NCI-H2029 (cell line): ENCODE measurements at regions not wholly inside any gene's neighbourhood (a gene's known extent, or its start where the extent isn't known, plus 50 kb on each side); places are given as distances from the start of the nearest gene placed in this dataset.

Experiments
- DNase-seq: peaks from one replicate; lab custom pipeline; 2025; lab: John Stamatoyannopoulos, UW

DNA sequence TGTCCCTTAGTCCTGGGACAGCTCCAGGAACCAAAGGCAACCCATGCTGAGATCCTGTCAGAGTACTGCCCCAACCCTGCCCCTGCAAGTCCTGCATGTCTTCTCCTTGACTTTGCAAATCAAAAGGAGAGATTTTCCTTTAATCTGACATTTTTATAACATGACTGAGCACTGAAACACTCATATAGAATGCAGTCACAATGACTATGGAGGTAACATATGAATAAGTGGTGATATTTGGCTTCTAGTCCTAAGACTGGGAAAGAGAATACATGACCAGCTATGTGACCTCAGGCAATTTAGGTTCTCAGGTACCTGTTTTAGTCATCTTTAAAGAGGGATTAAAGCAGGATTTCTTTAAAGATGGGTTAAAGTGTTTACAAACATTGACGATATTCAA is 941.6 kb upstream of the CDH8 start:
- no peak for DNase-seq

DNA sequence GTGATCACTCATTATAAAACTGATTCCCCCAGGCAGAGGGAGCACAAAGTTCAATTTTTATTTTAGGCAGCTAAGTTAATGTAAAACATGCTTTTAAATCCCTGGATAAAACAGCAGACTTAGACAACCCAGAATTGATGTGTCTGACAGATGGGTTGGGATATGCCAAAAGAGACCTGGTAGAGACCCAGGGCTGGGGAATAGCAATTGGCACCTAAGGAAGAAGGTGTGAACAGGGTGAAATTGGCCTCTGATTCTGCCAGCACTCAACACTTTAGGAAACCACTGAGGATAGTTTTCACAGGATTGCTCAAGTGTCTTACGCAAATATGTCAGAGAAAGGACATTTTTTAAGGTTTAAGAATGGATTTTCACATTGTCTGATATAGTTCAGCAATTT is 938.2 kb upstream of the CDH8 start:
- DNase-seq: no peak

DNA sequence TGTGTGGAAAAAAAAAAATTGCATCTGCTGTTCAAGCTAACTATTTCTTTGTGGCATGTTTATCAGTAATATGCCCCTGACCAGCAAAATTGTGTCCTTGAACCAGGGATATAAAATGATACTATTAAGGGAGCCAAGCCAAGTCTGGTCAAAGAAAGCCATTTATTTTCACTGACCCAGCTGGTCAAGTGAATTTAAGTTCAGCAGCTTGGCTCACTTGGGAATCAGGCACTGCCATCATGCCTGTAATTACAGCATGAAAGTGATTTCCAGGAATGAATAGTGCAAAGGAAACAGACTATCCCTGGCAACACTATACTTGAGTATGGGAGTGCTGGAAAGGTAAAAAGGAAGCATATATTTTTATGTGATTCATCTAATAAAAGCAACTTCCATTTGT is 934.6 kb upstream of the CDH8 start:
- no peak for DNase-seq

DNA sequence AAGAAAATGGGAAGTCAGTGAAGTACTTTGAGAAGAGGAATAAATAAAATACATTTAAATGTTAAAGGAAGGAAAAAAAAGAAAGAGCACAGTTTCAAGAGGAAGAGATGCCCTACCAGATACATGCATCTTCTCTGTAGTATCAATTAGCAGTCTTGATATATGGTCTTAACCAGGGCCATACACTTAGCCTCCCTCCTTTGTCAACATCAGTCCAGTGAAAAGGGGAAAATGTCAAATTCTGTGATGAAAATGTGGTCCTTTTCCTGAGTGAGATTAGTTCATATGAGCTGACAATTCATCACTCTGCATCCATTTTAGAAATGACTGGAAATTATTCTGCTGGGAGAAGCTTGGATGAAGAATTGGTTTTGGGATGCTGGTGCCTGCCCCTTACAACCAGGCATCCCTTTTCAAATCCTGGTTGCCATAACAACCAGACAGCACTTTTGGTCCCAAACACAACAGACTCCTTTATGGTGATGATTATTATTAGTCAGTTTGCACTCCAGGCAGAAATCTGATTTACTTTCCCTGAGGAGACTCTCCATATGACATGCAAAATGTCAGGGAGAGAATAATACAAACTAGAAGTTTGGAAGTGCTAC is 933.6 kb upstream of the CDH8 start:
- DNase-seq: no peak

DNA sequence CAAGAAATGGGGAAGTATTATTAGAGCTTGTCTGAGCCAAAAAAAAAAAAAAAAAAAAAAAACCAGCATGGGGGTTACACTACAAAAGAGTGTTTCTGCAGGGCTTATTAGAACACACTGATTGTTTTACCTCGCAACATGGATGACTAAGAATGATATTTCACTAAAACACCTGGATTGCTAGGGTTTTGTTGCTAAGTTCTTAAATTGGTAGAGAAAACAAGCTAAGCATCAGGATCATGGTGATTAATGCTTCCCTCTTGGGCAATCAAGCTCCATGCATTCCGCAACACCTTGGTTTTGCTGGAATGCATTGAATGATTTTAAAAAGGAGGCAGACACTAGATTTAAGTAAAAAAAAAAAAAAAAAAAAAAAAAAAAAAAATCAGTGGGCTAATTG is 931.4 kb upstream of the CDH8 start:
- DNase-seq: no peak

DNA sequence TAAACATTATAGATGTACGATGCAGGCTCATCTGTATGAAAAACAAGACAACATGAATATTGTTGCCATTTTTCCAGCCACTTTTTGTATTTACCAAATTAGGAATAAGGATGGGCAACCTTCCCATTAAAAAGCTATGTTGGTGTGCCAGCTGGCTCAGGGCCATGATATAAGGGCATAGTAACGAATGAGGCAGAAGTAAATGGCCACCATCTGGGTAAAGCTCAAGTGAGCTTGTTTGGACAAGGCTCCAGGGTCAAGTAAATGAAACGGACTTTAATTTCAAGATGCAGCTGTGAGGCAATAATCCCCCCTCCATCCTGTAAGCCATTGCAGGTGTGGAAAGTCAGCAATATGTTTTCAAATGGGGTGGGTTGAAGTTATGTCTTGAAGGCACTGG is 930.9 kb upstream of the CDH8 start:
- DNase-seq: peak; percentile 2

DNA sequence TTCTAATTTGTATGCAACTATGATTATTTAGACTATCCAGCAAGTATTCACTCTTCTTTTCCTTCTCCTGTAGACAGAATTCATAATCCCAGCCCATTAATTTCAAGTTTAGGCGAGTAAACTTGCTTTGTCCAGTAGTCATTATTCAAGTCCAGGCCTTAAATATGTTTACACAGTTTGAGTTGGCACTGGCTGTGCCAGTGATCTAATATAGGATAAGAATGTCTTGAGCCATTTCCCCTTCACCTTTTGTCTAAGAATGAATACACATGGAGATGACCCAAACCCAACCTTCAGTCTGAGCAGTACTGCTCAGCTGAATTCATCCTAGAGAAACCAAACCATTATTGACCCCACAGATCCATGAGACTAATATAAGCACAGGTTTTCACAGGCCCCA is 930.4 kb upstream of the CDH8 start:
- no peak for DNase-seq

DNA sequence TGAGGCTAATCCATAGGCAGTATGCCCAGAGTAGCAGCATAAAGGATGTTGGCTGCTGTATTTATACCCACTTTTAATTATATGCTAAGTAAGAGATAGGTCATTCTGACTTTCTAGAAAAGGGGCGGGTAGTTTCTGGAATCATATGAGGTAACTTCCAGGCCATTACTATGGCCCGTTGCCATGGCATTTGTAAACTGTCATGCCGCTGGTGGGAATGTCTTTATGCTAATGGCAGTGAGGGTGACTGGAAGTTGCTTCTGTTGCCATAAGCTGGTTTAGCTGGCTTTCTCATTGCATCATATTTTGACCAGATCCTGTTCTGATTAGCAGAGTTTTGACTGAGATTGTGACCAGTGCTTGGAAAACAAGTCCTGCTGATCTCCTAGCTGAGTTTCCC is 929.6 kb upstream of the CDH8 start:
- no peak for DNase-seq

DNA sequence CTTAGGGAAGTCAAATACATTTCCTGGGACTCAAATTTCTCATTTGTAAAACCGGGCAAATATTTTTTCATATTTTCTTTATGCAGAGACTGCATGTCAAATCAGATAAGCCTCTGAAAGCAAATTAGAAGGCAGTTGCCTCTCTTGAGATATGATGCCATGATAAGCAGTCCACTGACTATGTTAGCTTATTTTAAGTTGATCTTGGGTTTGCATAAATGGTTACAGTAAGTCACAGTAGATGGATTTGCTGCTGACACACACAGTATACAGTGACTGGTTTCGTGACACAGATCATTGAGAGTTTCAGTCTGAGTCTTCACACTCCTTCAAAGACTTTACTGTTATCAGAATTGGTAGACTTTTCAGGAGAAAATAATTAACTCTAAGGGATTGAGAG is 927.6 kb upstream of the CDH8 start:
- no peak for DNase-seq

DNA sequence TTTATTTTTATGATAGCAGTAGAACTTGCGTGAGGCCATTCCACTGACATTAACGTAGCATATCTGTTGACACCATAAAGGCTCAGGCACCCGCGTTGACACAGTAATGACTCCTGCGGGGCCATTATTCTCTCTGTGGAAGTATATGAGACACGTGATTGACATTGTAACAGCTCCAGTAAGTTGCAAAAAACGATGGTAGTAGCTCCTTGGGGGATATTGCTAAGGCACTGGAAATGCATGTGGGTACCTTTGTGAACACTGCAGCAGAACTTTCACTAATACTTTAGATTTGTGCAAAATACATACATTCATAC is 918.8 kb upstream of the CDH8 start:
- DNase-seq: no peak

DNA sequence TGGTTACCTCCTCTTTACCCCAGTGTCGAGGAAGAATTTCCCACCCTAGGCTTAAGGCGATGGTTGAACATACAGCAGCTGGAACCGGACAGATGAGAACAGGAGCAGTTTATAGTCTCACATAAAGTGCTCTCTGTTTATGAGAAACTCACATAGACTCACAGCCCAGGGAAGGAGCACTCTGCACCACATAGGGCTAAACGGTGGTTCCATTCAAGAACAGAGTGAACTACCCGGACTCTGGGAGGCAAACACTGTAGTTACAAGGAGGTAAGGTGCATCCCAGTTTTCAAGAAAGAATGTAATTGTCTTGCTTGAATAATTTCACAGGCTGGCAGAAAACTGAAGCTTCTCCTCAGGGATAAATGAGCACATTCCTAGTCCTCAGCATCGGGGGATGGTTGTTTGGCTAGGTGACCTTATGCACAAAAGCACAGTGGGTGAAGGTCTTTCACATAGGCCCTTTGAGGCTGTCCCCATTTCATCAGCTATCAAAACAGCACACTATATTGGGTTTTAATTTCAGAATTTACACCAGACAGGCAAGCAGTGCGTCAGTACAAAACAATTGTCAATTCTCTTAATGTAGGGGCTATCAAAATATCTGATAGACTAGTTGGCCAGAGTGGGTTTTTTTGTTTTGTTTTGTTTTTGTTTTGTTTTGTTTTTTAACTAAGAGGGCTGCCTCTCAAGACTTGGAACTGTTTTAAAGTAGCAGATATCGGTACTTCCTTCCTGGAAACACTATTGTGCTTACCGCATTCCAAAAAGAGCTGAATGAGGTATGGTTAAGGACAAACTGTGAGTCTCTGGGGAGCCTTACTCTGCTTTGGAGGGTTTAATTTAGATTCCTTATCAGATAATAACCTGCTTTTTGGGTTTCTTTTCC is 918.1 kb upstream of the CDH8 start:
- DNase-seq: no peak

DNA sequence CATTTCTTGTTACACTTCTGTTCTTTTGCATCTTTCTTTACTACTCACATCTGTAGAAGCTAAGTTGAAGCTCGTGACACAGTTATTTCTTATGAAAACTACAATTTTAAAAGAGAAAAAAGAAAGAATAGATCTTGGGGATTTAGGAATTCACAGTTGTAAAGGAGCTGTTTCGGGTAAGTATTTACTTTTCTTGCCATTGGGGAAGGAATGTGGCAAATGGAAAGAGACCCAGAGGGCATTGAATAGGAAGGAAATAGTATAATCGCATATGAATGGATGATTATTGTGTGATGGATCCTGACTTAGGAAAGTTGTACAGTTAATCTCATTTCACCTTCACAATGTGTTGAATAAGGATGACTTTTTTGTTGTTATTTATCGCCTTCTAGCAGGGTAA is 914.1 kb upstream of the CDH8 start:
- no peak for DNase-seq

DNA sequence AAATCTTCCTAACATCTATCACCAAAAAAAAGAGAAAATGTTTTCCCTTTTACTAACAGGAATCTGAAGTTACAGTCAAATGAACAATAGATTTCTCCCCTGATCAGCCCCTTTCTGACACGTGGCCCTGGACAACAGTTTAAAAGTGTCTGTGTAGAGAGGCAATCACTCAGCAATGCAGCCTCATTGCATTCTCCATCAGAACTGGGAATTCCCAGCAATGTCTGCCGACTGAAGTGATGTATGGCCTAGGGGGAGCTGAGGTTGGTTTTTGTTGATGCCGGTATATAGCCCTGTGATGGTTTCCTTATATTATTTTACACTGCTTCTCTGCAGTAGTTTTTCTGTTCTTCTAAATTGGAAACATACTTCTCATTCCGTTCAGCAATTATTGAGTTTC is 904.3 kb upstream of the CDH8 start:
- DNase-seq: no peak

DNA sequence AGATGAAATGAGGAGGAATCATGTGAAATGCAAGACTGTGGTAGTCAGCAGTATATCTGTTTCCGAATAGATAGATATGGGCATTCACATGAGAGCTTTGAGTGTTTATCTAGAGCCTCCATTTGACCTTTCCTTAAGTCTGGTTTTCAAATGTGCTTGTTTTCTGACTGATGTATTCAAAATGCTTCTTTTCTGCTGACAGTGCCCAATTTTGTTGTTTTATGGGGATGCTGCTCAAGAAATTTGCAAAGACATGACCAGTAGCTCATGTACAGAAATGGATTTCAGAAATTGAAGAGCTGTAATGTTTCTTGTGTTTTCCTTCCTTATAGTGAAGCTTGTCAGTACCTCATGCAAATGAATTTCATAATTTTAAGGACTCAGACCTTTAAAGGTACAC is 903.4 kb upstream of the CDH8 start:
- no peak for DNase-seq

DNA sequence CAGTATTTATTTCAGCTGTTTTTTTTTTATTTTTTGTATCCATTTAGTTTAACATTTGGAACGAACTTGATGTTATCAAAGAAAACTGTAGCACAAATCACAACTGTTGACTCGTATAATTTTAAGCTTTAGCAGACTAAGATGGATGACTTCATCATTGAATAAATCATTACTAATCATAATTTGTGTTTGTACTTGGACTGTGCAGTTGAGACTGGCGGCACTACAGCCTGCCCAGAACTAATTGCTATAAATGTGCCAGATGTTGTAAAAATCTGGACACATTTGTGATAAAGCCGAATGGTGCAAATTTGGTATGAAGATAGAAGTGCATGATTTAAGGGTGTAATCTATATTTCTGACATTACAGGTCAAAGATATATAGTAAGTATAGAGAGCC is 897.7 kb upstream of the CDH8 start:
- DNase-seq: no peak

DNA sequence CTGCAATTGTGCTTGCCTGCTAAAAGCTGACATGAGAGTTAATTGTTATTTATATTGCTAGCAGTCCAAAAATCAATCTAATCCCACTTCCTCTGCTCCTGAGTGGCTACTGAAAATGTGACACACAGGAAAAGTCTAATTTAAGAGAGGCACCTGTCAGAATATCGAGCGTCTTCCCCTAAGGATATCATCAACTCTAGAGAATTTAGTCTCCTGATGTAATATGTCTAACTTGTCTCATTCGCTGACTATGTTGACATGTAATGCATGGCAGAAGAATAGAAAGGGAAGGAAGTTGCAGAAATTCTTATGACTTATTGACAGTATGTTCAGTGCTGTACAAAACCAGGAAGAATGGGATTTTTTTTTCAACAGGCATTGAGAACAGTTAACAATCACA is 893.4 kb upstream of the CDH8 start:
- DNase-seq: no peak

DNA sequence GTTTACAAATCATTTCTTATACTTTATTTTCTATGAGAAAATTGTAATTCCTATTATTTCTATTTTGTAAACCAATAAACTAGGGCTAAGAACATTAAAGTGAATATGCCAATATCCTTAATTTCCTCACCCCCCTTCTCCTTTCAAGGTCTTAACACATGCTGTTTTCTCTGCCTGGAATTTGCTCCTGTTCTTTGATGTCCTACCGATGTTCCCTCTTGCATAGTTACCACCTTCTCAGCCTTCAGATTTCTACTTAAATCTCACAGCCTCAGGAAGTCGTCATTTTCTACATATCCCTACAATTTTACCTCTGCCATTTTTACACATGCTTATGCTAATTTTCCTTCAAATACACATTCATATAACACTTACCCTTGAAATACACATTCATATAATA is 890.9 kb upstream of the CDH8 start:
- DNase-seq: no peak

DNA sequence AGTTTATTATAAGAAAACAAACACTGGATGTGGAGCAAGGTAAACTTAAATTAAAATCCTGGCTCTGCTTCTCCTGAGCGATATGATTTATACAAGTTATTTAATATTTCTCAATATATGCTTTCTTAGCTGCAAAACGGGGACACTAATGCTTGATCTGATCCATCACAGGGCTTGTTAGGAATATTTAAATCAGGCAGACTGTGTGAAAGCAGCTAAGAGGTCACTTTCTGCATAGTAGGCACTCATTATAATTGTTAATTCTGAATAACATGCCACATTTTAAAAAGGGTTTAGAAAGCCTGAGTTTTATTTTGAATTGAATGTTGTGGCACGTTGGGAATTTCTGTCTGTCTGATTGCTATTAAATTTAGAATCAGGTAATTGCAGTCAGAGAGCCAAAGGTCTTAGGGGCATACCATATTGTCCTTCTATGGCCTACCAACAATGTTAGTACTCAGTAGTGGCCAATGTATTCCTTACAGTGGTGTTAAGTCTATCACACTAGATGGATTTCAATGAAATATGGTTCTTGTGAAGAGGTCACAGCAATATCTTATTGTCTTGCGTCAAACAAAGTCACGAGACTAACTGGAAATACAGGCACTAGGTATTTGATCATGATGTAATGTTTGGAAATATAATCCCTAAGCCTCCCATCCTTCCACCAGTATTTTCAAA is 890.0 kb upstream of the CDH8 start:
- no peak for DNase-seq

DNA sequence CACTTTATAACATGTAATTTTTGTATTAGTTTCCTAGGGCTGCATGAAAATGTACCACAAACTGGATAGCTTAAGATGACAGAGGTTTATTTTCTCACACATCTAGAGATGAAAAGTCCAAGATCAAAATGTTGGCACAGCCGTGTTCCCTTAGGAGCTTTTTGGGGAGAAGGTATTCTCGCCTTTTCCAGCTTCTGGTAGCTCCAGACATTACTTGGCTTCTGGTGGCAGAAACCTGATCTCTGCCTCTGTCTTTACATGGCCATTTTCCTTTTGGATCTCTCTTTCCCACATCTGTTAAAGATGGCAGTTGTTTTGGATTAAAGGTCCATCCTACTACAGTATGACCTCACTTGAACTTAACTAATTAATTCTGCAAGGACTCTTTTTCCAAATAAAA is 885.7 kb upstream of the CDH8 start:
- DNase-seq: no peak

DNA sequence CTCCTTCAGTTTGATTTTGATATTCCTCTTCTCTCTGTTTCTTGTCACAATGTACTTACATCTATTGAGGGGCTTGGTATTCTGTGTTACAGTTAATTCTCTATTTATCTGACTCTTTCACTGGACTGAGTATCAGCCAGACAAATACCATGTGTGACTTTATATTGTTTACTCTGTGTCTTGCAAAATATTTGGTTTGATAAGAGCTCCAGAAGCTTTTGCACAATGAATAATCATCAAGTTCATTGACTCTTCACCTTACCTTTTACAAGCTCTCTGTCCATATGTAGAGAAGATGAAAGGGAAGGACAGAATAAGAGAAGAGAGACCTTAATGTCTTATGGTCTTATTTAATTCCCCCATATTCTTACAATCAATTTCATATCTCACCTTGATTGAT is 877.7 kb upstream of the CDH8 start:
- no peak for DNase-seq

DNA sequence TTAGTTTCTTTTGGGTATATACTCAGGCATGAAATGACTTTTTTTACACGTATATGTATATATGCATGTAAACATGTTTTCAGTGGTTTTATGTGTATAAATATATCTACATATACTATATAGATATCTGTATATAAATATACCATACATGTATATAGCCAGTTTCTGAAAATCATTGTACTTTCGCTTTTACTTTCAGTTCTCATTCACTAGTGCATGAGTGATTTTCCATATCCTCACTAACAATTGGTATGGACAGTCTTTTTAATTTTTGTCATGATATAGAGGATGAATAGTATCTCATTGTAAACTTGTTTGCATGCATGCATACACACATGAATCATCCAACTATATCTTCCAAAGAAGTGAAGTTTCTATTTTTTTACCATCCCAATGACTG is 877.1 kb upstream of the CDH8 start:
- DNase-seq: no peak

DNA sequence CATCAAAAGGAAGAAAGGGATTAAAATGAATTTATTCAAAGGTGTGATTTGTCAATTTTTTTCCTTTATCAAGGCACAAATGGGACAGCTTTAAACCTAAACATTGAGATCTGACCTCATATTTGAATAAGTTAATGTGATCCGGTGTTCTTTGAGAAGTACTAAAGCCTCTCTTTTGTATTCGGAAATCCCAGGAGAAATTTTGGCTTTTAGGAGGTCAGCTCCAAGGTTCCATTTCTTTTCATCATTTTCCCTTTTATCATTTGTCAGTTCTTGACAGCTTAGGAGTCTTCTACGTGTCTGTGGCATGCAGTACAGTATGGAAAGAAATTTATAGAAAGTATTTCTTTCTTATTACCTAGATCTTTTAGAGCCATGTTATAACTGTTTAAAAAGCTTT is 873.4 kb upstream of the CDH8 start:
- no peak for DNase-seq

DNA sequence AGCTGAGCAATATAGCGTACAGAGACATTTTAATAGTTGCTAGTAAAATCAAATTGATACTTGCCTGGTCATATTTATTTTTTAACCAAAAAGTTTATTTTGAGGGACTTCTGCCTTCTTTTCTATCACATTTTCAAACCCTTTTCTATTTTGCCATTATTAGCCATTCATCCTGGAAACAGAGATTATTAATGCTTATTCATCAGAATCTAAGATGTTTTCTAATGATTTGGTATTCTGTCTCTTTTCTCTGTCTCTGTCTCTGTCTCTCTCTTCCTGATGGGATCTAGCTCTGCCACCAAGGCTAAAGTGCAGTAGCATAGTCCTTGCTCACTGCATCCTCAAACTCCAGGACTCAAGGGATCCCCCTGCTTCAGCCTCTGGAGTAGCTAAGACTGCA is 871.3 kb upstream of the CDH8 start:
- no peak for DNase-seq
